G401 (cell line): ENCODE measurements at regions not wholly inside any gene's neighbourhood (a gene's known extent, or its start where the extent isn't known, plus 50 kb on each side); places are given as distances from the start of the nearest gene placed in this dataset.

ENCODE experiments used
- DNase-seq: peaks from one replicate; pipeline ENCODE4 v3.0.0-alpha.2; 2015; ENCODE audit warnings: low spot score
- in situ Hi-C: cut with HindIII; loops from 2 replicates; pipeline ENCODE4 v1.10.0; 2016; ENCODE audit warnings: low sequenced_read_pairs, mixed read lengths

DNA sequence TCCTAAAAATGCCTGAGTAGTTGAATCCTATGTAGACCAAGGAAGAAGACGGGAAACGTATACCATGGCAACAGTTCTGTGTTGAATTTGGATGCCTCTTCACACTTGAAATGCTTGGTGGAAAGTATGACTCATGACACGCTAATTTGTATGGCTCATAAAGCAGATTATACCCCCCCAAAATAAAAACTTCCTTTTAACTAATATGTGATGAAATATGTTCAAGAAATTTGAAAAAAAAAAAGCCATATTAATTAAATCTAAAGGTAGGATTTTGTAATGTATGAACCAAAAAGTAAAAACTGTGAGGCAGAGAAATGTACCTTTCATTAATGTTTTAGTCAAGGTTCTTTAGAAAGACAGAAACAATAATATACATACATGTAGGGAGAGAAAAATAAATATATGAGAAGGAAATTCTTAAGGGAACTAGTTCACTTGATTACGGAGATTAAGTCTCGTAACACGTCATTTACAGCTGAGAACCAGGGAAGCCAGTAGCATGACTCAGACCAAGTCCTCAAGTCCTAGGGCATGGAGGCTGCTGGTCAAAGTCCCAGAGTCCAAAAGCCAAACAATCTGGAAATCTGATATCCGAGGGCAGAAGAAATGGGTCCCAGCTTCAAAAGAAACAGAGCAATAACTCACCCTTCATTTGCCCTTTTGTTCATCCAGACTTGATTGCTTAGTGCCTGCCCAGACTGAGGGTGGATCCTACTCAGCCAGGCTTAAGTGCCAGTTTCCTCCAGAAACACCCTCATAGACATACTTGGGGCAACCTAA lies 485.1 kb downstream of the SEMA3D start:
- in situ Hi-C loops = no loop called here
- no peak for DNase-seq

DNA sequence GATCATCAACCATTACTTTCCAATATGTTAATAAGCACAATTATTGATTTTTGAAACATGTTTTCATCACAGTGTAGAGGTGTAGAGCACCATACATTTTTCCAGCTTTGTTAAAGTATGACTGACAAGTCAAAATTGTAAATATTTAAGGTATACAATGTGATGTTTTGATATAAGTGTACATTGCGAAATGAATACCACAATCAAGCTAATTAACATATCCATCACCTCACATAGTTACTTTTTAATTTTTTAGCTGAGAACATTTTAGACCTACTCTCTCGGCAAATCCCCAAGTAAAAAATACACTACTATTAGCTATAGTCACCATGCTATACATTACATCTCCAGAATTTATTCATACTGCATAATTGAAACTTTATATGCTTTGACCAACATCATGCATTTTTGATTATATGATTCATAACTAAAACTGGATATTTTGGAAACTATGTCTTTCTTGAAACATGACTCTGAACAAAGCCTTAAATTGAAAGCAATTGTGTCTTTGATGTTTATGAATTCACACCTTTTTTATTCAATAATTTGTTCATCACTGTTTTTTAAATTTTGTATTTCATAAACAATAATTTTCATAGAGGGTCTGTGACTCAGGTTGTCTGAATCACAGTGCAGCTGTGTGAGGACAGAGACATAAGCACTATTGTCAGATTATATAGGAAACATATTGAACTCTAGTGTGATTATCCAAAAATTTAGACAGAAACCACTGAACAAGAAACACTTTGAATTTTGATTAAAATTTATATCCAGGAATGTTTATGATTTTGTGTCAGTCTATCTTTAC lies 486.1 kb downstream of the SEMA3D start:
- in situ Hi-C loops = no loop called here

DNA sequence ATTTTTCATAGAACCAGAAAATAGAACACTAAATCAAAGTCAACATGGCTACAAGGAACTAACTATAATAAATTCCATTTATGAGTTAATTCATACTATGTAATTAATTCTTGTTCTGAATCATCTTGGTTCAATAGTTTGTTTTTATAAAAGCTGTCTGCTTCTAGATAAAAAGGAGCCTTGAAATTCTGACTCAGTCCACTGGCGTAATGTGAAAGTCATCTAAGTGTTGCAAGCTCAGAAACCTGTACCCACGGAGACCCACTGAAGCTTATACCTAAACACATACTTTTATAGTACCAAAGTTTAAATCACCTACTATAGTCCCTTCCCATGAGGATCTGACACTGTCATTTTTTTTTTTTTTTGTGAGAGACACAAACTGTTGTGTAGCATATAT lies 489.4 kb downstream of the SEMA3D start:
- no peak for DNase-seq
- in situ Hi-C loops = no loop called here

More for the DNA sequence above, 486.1 kb downstream of the SEMA3D start:
- no peak for DNase-seq

- in situ Hi-C loops = no loop called here
- no peak for DNase-seq
These were observed 493.4 kb downstream of the SEMA3D start for GRCh38 chr7:84693483-84693882.

DNA sequence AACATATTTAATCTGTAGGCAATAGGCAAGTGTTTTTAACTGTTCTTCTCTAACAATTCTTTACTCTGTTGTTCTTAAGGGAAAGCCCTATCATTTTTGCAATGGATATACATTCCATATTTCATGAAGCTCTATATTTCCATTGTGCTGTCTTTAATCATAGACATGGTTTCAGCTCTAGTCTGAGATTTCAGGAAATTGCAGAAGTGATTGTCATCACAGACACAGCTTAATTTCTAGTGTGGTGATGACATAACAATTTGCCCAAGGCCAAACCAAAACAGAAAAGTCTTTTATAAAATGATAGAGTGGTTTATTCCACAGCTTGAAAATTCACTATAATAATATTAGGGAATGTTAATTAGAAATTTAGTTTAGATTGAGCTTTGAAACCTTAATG lies 494.1 kb upstream of the SEMA3A start:
- no peak for DNase-seq
- in situ Hi-C loops = no loop called here

DNA sequence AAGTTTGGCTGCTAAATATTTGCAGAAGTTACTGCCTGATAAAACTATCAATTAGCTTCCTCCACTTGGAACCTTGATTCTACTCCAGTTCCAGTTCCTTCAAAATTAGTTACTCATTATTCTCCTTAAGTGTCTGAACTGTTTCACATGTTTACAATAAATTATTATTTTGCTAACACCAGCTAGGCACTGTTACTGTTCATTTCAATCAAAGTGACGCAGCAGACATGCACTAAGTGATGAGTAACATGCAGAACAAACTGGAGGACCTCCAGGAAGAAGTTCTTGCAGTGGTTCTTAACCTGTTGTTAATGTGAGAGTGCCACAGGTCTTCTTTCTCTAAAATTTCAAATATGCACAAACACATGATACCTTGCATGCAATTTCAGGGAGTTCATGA lies 491.8 kb upstream of the SEMA3A start:
- no peak for DNase-seq
- in situ Hi-C loops = no loop called here

- DNase-seq = no peak
- in situ Hi-C loops = no loop called here
These were observed 490.4 kb upstream of the SEMA3A start for GRCh38 chr7:84684836-84685480.

DNA sequence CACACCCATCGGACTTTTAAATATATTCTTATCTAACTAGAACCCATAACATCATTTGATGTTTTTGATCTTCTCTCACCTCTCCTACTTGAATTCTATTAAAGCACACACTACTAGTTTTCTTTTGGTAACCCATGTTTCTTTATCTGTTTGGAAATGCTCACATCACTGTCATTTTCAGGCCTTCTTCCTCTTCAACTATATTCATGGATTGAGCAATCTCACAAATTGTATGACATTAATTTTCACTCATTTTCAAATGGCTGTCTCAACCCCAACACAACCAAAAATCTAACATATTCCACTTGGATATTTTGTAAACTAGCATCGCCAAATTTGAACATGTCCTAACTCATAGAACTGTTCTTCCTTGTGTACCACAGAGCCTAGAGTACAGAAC lies 488.0 kb upstream of the SEMA3A start:
- in situ Hi-C loops = no loop called here

DNA sequence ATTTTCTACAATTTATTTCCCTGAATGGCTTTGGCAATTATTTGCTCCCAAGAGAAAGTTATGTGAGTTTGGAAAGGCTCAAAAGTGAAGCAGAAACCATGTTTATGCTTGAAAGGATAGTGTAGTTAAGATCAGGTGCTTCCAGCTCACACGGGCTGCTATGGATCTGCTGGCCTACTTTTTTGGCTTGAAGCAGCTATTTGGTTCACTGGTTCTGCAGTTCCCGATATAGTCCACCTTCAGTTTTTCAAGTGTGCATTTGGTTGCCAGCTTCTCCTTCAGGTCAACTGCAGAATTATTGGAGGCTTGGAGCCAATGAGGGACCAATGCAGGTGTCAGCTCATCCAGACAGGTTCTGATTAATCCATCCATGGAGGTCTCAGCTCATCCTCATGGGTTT lies 484.3 kb upstream of the SEMA3A start:
- DNase-seq = no peak
- in situ Hi-C loops = no loop called here

More for the DNA sequence above, 488.0 kb upstream of the SEMA3A start:
- DNase-seq = no peak

GRCh38 chr7:84677117-84677732 lies 482.6 kb upstream of the SEMA3A start:
- in situ Hi-C loops = no loop called here
- DNase-seq = no peak

- in situ Hi-C loops = no loop called here
- DNase-seq = no peak
These were observed 481.0 kb upstream of the SEMA3A start for GRCh38 chr7:84675633-84676034.

DNA sequence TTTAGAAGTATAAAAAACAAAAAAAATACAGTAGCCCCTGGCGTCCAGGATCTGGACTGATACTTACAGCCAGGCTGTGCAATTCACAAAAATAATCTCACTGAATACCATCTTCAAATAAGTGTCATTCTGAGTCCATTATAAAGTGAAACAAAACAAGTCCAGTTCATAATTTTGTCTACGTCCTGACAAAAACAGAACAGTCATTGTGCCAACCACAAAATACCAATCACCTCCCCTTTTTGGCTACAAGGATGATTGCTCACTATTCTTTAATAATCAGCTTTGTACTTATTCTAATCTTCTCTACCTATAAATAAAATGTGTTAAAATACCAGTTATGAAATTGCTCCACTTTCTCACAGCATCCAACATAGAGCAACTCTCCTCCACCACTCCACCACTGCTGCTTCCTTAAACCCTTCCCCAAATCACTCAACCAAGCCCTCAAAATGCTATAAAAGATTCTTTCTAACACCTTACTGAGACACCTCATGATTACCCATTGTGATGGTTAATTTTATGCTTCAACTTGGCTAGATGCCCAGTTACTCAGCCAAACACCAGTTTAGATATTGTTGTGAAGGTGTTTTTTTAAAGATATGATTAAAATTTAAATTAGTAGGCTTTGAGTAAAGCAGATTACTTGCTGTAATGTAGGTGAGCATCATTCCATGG lies 479.8 kb upstream of the SEMA3A start:
- DNase-seq = no peak

GRCh38 chr7:84669177-84669732 lies 474.7 kb upstream of the SEMA3A start:
- no peak for DNase-seq
- in situ Hi-C loops = no loop called here

More for the DNA sequence above, 479.8 kb upstream of the SEMA3A start:
- in situ Hi-C loops = no loop called here

- in situ Hi-C loops = no loop called here
- no peak for DNase-seq
These were observed 473.5 kb upstream of the SEMA3A start for GRCh38 chr7:84668116-84668515.

DNA sequence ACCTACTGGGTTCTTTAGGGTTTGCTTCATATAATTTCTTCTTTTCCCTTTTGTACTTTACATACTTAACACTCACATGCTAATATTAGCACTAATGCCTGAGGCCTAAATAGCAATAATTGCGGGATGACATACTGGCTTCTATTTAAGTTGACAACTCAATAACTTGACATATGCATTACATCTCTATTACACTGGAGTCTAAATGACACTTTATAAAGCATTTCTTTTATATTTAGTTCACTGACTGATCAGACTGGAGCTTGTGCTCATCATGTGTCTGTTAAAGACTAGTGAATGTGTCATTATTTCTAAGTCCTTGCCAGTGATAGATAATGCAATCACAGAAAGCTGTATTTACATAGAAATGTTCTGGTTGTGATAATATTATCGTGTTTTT lies 472.1 kb upstream of the SEMA3A start:
- in situ Hi-C loops = no loop called here
- DNase-seq = no peak

DNA sequence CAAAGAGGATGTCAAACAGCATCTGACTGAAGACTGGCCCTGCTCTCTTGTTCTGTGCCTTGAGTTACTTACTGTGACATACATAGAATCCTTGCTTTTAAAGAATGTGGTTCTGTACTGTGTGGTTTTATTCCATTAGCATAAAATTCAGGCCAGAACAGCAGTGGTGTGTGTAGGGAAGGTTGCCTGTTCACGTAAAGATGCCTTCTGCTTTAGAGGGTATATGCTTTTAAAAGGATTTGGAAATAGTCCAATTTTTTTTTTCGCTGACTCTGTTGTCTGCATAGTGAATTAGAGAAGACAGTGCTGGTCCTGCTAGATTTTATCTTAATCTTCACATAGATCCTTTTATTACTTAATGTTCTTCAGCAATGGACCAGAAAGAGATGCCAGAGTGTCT lies 470.8 kb upstream of the SEMA3A start:
- DNase-seq = no peak
- in situ Hi-C loops = no loop called here

DNA sequence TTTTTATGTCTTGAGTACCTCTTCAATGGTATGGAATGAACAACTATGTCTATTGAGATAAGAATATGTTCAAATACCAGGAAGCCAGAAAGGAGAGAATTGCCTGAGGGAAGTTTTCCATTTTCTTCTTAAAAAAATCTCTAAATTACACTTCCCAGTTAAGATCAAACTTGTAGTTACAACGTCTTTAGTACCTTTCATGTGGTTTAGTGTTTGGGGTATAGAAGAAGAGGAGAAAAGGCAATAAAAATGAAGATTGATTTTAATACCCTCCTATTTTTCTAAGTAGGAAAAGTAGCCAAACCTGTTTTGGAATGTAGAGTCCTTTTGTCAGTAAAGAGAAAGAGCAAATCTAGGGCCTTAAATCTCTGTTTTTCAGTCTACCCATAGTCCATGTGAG lies 470.0 kb upstream of the SEMA3A start:
- DNase-seq = no peak
- in situ Hi-C loops = no loop called here

GRCh38 chr7:84663224-84663623 lies 468.6 kb upstream of the SEMA3A start:
- in situ Hi-C loops = no loop called here
- DNase-seq = no peak

DNA sequence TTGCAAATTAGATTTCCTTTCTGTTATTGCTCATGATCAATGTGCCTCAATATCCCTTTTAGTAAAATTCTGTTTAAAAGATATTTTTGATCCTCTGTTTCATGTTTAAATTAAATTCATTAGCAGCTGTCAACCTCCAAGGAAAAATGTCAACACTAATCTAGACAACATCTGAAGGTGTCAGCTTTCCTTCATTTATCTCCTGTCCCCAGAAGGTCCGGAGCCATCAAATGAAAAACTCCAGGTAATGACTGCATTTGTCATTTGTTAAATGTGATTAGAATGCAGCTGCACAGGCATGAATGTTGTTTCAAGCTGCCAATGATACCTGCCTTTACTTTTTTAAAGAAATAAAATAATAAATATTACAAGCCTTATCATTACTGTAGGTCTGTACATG lies 463.7 kb upstream of the SEMA3A start:
- DNase-seq = no peak
- in situ Hi-C loops = no loop called here
